MCF 10A (cell line): ENCODE measurements at regions not wholly inside any gene's neighbourhood (a gene's known extent, or its start where the extent isn't known, plus 50 kb on each side); places are given as distances from the start of the nearest gene placed in this dataset.
"Not testable (repeated sequence)": the region's sequence is repeated elsewhere in the genome, so short reads cannot be mapped to it uniquely, and the experiment has no call there.

Source experiments
- BruUV-seq: library from RNA; stranded (reverse); fragments of 400-500 nt; replicated peaks from 2 replicates; lab custom pipeline; 2021; lab: Mats Ljungman, UMichigan
- CTCF ChIA-PET: fragments of 300-600 bp; sonication (Branson Sonifier 250); formaldehyde crosslinking; extraction: SDS; loops from one replicate; lab custom pipeline; 2021; ENCODE audit warnings: antibody characterized with exemption, inconsistent platforms; lab: Yijun Ruan, JAX
- POLR2A ChIA-PET: fragments of 300-600, 350-650 bp; sonication (Branson Sonifier 250); formaldehyde crosslinking; extraction: SDS; loops from one replicate; lab custom pipeline; 2020; ENCODE audit warnings: antibody characterized with exemption, inconsistent platforms; lab: Yijun Ruan, JAX
- DNase-seq: peaks from one replicate; pipeline ENCODE4 v3.0.0-alpha.2; 2018; ENCODE audit not compliant: unreplicated experiment
- H3K27ac Mint-ChIP-seq: one replicate; pipeline ENCODE4 v1.8.0; 2022; ENCODE audit warnings: mild to moderate bottlenecking, low read depth, mixed read lengths; ENCODE audit not compliant: unreplicated experiment
- H3K27me3 Mint-ChIP-seq: one replicate; pipeline ENCODE4 v1.8.0; 2022; ENCODE audit warnings: mixed read lengths; ENCODE audit not compliant: insufficient read depth, unreplicated experiment
- H3K36me3 Mint-ChIP-seq: one replicate; pipeline ENCODE4 v1.8.0; 2022; ENCODE audit warnings: mild to moderate bottlenecking, moderate library complexity, mixed read lengths; ENCODE audit not compliant: insufficient read depth, unreplicated experiment
- H3K4me1 Mint-ChIP-seq: one replicate; pipeline ENCODE4 v1.8.0; 2022; ENCODE audit warnings: mixed read lengths; ENCODE audit not compliant: insufficient read depth, unreplicated experiment
- H3K4me3 Mint-ChIP-seq: one replicate; pipeline ENCODE4 v1.8.0; 2022; ENCODE audit warnings: mild to moderate bottlenecking, moderate library complexity, mixed read lengths; ENCODE audit not compliant: unreplicated experiment
- H3K9me3 Mint-ChIP-seq: one replicate; pipeline ENCODE4 v1.8.0; 2022; ENCODE audit warnings: mixed read lengths; ENCODE audit not compliant: unreplicated experiment
- intact Hi-C: fragments of 100-400 bp; cut with micrococcal nuclease; formaldehyde crosslinking; loops from 2 replicates; pipeline ENCODE4 v1.14.1; 2022
- TF ChIP-seq, protein P1 (sequence below): fragments of 200-600 bp; IDR thresholded peaks from one replicate; pipeline ENCODE4 v1.8.0; 2022; ENCODE audit warnings: antibody characterized with exemption, mild to moderate bottlenecking; ENCODE audit not compliant: unreplicated experiment

DNA sequence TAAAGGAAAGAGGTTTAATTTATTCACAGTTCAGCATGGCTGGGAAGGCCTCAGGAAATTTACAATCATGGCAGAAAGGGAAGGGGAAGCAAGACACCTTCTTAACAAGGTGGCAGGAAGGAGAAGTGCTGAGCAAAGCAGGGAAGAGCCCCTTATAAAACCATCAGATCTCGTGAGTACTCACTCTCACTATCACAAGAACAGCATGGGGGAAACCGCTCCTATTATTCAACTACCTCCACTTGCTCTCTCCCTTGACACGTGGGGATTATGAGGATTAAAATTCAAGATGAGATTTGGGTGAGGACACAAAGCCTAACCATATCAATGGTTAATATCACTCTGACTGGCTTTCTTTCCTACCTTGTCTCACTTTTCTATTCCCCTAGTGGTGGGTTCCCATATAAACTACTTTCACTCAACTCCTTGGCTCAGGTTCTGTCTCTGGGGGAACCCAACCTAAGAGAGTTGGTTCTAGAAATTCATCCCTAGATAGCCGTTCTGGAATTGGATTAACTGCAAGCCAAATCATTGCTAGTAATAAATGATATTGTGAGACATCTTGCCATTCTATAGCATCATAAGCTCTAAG lies 749.8 kb upstream of the GRAMD2B start:
- no peaks in the 10 kb centered on the region for H3K9me3 Mint-ChIP-seq
- H3K27me3 Mint-ChIP-seq = no peaks in the 10 kb centered on the region
- intact Hi-C loops = no loop called here
- no peak overlapping the region for H3K4me3 Mint-ChIP-seq
- no peaks in the 10 kb centered on the region for H3K4me1 Mint-ChIP-seq
- no peak overlapping the region for H3K27ac Mint-ChIP-seq
- no TSS peak for BruUV-seq
- CTCF ChIA-PET = interaction anchor here (1.3 kb wide), 1 partner anchor 14 kb away, joined by 4 read pairs; no protein-coding TSS in a partner anchor
- DNase-seq = no peak
- POLR2A ChIA-PET = no interaction called here
- no peaks in the 10 kb centered on the region for H3K36me3 Mint-ChIP-seq
- TF ChIP-seq, protein P1, sequence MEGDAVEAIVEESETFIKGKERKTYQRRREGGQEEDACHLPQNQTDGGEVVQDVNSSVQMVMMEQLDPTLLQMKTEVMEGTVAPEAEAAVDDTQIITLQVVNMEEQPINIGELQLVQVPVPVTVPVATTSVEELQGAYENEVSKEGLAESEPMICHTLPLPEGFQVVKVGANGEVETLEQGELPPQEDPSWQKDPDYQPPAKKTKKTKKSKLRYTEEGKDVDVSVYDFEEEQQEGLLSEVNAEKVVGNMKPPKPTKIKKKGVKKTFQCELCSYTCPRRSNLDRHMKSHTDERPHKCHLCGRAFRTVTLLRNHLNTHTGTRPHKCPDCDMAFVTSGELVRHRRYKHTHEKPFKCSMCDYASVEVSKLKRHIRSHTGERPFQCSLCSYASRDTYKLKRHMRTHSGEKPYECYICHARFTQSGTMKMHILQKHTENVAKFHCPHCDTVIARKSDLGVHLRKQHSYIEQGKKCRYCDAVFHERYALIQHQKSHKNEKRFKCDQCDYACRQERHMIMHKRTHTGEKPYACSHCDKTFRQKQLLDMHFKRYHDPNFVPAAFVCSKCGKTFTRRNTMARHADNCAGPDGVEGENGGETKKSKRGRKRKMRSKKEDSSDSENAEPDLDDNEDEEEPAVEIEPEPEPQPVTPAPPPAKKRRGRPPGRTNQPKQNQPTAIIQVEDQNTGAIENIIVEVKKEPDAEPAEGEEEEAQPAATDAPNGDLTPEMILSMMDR = no peak

DNA sequence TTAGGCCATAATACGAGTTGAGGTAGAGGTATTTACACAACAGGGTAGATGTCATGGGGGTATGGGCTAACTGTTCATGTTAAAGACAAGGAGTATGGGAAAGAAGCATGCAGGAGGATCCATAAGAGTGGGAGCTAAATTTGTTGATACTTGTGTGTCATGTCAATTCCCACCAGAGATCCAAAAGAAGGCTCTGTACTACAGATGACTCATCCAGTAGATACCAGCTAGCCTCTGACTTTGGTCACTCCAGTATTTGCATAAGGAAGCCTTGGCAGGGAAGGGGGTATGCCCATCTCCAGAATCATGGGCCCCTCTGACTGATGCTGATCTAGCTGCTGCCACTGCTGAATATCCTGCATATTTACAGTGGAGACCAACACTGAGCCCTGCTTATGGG lies 743.7 kb upstream of the GRAMD2B start:
- Mint-ChIP-seq H3K36me3 (no peaks in the 10 kb centered on the region), H3K27me3 (no peaks in the 10 kb centered on the region), H3K4me3 (no peak overlapping the region), H3K9me3 (no peaks in the 10 kb centered on the region), H3K27ac (no peak overlapping the region), H3K4me1 (peaks cover 6% of the 10 kb centered on the region)
- ChIA-PET CTCF (no interaction called here), POLR2A (interaction anchor here (0.7 kb wide), 1 partner anchor 812 kb away, joined by 3 read pairs; no protein-coding TSS in a partner anchor)
- DNase-seq = peak; percentile 5
- intact Hi-C loops = no loop called here
- no TSS peak for BruUV-seq
- TF ChIP-seq, protein P1 = no peak

DNA sequence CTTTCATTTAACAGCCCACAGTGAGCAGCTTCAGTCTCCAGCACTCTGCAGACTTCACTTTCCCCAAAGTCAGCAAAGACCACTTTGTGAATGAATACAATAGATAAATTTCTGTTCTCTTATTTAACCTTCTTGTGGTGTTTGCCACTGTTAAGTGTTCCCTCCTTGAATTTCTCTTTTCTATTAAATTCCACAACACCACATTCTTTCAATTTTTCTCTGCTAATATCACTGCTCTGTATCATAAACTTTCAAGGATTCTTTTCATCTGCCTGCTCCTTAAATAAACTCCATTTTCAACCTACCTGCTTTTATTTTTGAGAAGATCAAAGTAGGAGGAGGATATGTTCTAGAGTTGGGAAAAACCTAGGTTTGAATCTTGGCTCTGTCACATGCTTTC lies 739.5 kb upstream of the GRAMD2B start:
- Mint-ChIP-seq H3K4me3 (no peak overlapping the region), H3K27ac (no peak overlapping the region), H3K27me3 (no peaks in the 10 kb centered on the region), H3K9me3 (peaks cover 9% of the 10 kb centered on the region), H3K4me1 (peaks cover 6% of the 10 kb centered on the region), H3K36me3 (no peaks in the 10 kb centered on the region)
- ChIA-PET POLR2A (interaction anchor here (0.7 kb wide), 1 partner anchor 341 kb away, joined by 3 read pairs; no protein-coding TSS in a partner anchor), CTCF (no interaction called here)
- no peak for DNase-seq
- intact Hi-C loops = no loop called here
- no TSS peak for BruUV-seq
- TF ChIP-seq, protein P1 = no peak

DNA sequence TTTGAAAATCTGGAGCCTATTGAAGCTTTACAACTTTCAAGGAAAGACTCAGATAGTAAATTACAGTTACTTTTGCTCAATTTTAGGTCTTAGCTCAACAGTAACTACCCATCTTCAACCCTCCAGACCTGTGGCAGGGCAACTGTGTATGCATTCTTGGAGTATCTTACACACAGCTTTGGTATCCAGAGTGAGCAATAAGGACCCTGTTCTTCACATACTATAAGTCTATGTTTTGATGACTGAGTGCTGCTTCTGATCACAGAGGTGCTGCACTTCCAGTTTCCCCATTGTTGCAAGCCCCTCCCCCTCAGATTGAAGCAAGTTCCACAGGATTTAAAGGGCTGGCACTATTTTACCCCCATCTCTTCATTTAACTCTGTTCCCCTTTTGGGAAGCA lies 737.4 kb upstream of the GRAMD2B start:
- H3K36me3 Mint-ChIP-seq = no peaks in the 10 kb centered on the region
- ChIA-PET CTCF (interaction anchor here (0.9 kb wide), 1 partner anchor 11 kb away, joined by 3 read pairs; no protein-coding TSS in a partner anchor), POLR2A (interaction anchor here (0.7 to 0.8 kb wide), 2 partner anchors 8 to 418 kb away, joined by 3 read pairs; no protein-coding TSS in a partner anchor)
- H3K27ac Mint-ChIP-seq = no peak overlapping the region
- BruUV-seq = no TSS peak
- TF ChIP-seq, protein P1 = no peak
- intact Hi-C loops = no loop called here
- no peaks in the 10 kb centered on the region for H3K27me3 Mint-ChIP-seq
- H3K4me3 Mint-ChIP-seq = no peak overlapping the region
- H3K4me1 Mint-ChIP-seq = peaks cover 6% of the 10 kb centered on the region
- DNase-seq = no peak
- H3K9me3 Mint-ChIP-seq = peaks cover 14% of the 10 kb centered on the region

DNA sequence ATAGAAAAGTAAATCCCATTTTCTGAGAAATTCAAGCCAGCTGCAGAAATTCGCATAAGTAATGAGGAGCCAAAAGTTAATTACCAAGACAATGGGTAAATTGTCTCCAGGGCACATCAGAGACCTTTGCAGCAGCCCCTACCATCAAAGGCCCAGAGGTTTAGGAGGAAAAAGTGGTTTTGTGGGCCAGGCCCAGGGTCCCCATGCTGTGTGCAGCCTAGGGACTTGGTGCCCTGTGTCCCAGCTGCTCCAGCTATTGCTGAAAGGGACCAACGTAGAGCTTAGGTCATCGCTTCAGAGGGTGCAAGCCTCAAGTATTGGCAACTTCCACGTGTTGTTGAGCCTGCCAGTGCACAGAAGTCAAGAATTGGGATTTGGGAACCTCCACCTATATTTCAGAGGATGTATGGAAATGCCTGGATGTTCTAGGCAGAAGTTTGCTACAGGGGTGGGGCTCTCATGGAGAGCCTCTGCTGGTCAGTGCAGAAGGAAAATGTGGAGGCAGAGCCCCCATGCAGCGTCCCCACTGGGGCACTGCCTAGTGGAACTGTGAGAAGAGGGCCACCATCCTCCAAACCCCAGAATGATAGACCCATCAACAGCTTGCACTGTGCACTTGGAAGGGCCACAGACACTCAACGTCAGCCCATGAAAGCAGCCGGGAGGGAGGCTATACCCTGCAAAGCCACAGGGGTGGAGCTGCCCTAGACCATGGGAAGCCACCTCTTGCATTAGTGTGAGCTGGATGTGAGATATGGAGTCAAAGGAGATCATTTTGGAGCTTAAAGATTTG lies 731.3 kb upstream of the GRAMD2B start:
- H3K4me3 Mint-ChIP-seq, H3K27ac Mint-ChIP-seq, intact Hi-C loops, BruUV-seq, POLR2A ChIA-PET, H3K27me3 Mint-ChIP-seq, H3K36me3 Mint-ChIP-seq, DNase-seq: not testable (repeated sequence)
- CTCF ChIA-PET = interaction anchor here (0.9 kb wide), 1 partner anchor 31 kb away, joined by 3 read pairs; no protein-coding TSS in a partner anchor
- Mint-ChIP-seq H3K9me3 (peaks cover 19% of the 10 kb centered on the region), H3K4me1 (peaks cover 12% of the 10 kb centered on the region)
